Parathyroid adenoma (tissue), 2 donors: ENCODE measurements at regions not wholly inside any gene's neighbourhood (a gene's known extent, or its start where the extent isn't known, plus 50 kb on each side); places are given as distances from the start of the nearest gene placed in this dataset.

ENCODE experiments used
- H2AFZ ChIP-seq: fragments of 300-600 bp; sonication (generic); one replicate; pipeline ENCODE4 v1.7.0; 2017; ENCODE audit warnings: antibody characterized with exemption, mild to moderate bottlenecking
- H3K27ac ChIP-seq: fragments of 300-600 bp; sonication (generic); one replicate; pipeline ENCODE4 v1.7.0; 2017
- H3K27me3 ChIP-seq: fragments of 300-600 bp; sonication (generic); one replicate; pipeline ENCODE4 v1.7.0; 2017; ENCODE audit warnings: low read length; ENCODE audit not compliant: control insufficient read depth, insufficient read depth
- H3K36me3 ChIP-seq: fragments of 300-600 bp; sonication (generic); one replicate; pipeline ENCODE4 v1.7.0; 2017; ENCODE audit warnings: low read length; ENCODE audit not compliant: control insufficient read depth, insufficient read depth
- H3K4me1 ChIP-seq: fragments of 300-600 bp; sonication (generic); one replicate; pipeline ENCODE4 v1.7.0; 2017; ENCODE audit warnings: control low read depth
- H3K4me2 ChIP-seq: fragments of 300-600 bp; sonication (generic); one replicate; pipeline ENCODE4 v1.7.0; 2017; ENCODE audit warnings: low read length
- H3K4me3 ChIP-seq: fragments of 300-600 bp; sonication (generic); one replicate; pipeline ENCODE4 v1.7.0; 2017; ENCODE audit warnings: low read depth, low read length
- H3K79me2 ChIP-seq: fragments of 300-600 bp; sonication (generic); one replicate; pipeline ENCODE4 v1.7.0; 2017; ENCODE audit warnings: control low read depth
- H3K9ac ChIP-seq: fragments of 300-600 bp; sonication (generic); one replicate; pipeline ENCODE4 v1.7.0; 2017; ENCODE audit warnings: mild to moderate bottlenecking
- H3K9me3 ChIP-seq: fragments of 300-600 bp; sonication (generic); one replicate; pipeline ENCODE4 v1.7.0; 2017; ENCODE audit warnings: low read length; ENCODE audit not compliant: control insufficient read depth
- CTCF ChIP-seq: fragments of 300-600 bp; sonication (generic); IDR thresholded peaks from one replicate; pipeline ENCODE4 v1.7.0; 2017; ENCODE audit warnings: antibody characterized with exemption, mild to moderate bottlenecking
- donor health status: primary hyperparathyroidism.

GRCh38 chr3:84881288-84881687 is 77.5 kb upstream of the CADM2 start:
- H3K9ac ChIP-seq = no peak overlapping the region
- H2AFZ ChIP-seq = no peak overlapping the region
- no peak for TF ChIP-seq CTCF
- H3K27me3 ChIP-seq = no peaks in the 10 kb centered on the region
- H3K79me2 ChIP-seq = no peaks in the 10 kb centered on the region
- H3K9me3 ChIP-seq = no peaks in the 10 kb centered on the region
- no peaks in the 10 kb centered on the region for H3K36me3 ChIP-seq
- no peaks in the 10 kb centered on the region for H3K4me1 ChIP-seq
- no peak overlapping the region for H3K27ac ChIP-seq
- H3K4me3 ChIP-seq = no peak overlapping the region
- no peak overlapping the region for H3K4me2 ChIP-seq

- Histone ChIP-seq H3K4me1 (no peaks in the 10 kb centered on the region), H3K27me3 (no peaks in the 10 kb centered on the region), H3K4me2 (no peak overlapping the region), H3K79me2 (no peaks in the 10 kb centered on the region), H3K9ac (no peak overlapping the region), H3K27ac (no peak overlapping the region), H2AFZ (no peak overlapping the region), H3K36me3 (no peaks in the 10 kb centered on the region), H3K9me3 (no peaks in the 10 kb centered on the region), H3K4me3 (no peak overlapping the region)
- no peak for TF ChIP-seq CTCF
These were observed 73.4 kb upstream of the CADM2 start for GRCh38 chr3:84885199-84885882.

- no peak overlapping the region for H3K4me2 ChIP-seq
- no peaks in the 10 kb centered on the region for H3K9me3 ChIP-seq
- H3K79me2 ChIP-seq = no peaks in the 10 kb centered on the region
- H3K27me3 ChIP-seq = no peaks in the 10 kb centered on the region
- H3K36me3 ChIP-seq = no peaks in the 10 kb centered on the region
- H3K27ac ChIP-seq = no peak overlapping the region
- TF ChIP-seq CTCF = no peak
- H2AFZ ChIP-seq = no peak overlapping the region
- no peaks in the 10 kb centered on the region for H3K4me1 ChIP-seq
- H3K4me3 ChIP-seq = no peak overlapping the region
- no peak overlapping the region for H3K9ac ChIP-seq
These were observed 66.9 kb upstream of the CADM2 start for GRCh38 chr3:84891851-84892250.

- no peaks in the 10 kb centered on the region for H3K9me3 ChIP-seq
These were observed 65.6 kb upstream of the CADM2 start for GRCh38 chr3:84893211-84893610.

More at GRCh38 chr3:84893211-84893610, 65.6 kb upstream of the CADM2 start:
- Histone ChIP-seq H3K27me3 (no peaks in the 10 kb centered on the region), H3K4me2 (no peak overlapping the region), H2AFZ (no peak overlapping the region), H3K4me3 (no peak overlapping the region), H3K79me2 (no peaks in the 10 kb centered on the region), H3K27ac (no peak overlapping the region), H3K36me3 (no peaks in the 10 kb centered on the region), H3K4me1 (no peaks in the 10 kb centered on the region), H3K9ac (no peak overlapping the region)
- no peak for TF ChIP-seq CTCF
